GM23248 (cell line): ENCODE measurements at regions not wholly inside any gene's neighbourhood (a gene's known extent, or its start where the extent isn't known, plus 50 kb on each side); places are given as distances from the start of the nearest gene placed in this dataset.

Experiments used
- EZH2 ChIP-seq: fragments of 200-600 bp; sonication (generic); IDR thresholded peaks from 2 replicates; pipeline ENCODE4 v1.6.1; 2018; ENCODE audit warnings: antibody characterized with exemption, mild to moderate bottlenecking; ENCODE audit not compliant: insufficient read depth, poor library complexity, severe bottlenecking
- EZH2phosphoT487 ChIP-seq: fragments of 200-600 bp; sonication (generic); IDR thresholded peaks from 2 replicates; pipeline ENCODE4 v1.6.1; 2018; ENCODE audit warnings: antibody characterized with exemption, moderate library complexity, mild to moderate bottlenecking, low read depth; ENCODE audit not compliant: insufficient read depth

DNA sequence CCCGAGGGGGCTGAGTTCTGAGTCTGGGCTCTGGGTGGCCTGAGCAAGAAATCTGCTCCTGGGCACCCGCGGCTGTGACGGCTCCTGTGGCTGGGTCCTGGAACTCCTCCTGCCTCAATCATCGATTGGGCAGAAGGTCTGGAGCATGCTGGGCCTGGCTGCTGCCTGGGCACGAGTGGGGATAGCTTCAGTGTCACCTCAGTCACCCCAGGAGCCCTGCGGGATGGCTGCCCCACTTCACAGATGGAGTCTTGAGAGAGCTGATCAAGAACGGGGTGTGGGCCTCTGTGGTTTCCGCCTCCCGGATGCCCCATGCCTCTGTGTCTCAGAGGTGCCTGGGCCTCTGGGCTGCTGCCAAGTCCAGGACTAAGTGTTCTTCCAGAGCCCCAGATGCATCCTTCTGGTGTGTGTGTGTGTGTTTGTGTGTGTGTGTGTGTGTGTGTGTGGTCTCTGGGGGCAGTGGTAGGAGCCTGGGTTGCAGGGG, 185.6 kb upstream of the C14orf180 start:
- TF ChIP-seq EZH2phosphoT487 (no peak), EZH2 (no peak)
